ENCODE measurements at regions not wholly inside any gene's neighbourhood (a gene's known extent, or its start where the extent isn't known, plus 50 kb on each side); places are given as distances from the start of the nearest gene placed in this dataset.

DNA sequence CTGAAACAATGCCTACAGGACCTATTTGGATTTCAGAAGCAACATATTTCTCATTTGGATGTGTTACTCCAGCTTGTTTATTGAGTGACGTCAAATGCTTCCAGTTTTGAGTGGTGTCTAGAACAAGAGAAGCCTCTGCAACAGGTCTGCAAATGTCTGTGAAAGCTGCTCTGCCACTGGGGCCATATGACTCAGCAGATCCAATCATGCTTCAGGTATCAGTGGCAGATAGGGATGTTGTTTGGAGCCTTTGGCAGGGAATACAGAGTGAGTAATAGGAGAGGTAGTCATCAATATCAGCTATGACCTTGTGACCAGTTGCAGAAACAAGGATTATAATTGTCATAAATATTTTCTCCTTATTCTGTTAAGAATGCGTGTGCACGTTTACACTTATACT is 141.1 kb upstream of the ZXDA start:
- no peak for DNase-seq

GRCh38 chrX:58044130-58044529 is 133.9 kb upstream of the ZXDA start:
- DNase-seq, result no peak

- DNase-seq, result peak; percentile 49
Measured at GRCh38 chrX:58025979-58026378, 115.7 kb upstream of the ZXDA start.

DNA sequence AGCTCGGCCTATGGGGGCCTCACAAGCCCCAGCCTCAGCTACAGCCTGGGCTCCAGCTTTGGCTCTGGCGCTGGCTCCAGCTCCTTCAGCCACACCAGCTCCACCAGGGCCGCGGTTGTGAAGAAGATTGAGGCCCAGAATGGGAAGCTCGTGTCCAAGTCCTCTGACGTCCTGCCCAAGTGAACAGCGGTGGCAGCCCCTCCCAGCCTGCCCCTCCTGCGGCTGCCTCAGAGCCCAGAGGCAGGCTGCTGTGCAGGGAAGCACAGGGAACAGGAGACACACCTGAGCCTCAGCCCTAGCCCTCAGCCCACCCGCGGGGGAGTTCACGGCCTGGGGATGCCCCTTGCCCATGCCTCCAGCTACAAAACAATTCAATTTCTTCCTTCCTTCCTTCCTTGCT is 75.7 kb upstream of the ZXDA start:
- DNase-seq, result no peak

- no peak for DNase-seq
Measured at GRCh38 chrX:57984620-57985019, 74.4 kb upstream of the ZXDA start.

GRCh38 chrX:57977992-57978391 is 67.7 kb upstream of the ZXDA start:
- no peak for DNase-seq

DNA sequence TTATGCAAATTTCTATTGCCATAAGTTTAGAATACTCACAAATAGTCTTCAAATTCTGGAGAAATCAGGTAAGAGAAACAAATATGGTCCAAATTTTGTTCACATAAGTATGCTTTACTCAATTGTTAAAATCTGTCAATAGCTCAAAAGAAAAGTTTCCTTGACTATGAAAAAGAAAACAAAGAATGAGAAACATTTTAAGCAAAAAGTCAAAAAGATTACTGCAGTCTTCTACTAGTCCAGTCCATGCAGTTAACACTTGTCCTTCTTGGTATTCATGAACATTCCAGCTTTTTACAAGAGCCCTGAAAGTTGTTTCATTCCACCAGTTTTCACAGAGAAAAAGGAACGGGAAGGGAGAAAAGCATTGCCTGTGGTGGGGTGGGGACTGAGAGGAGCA is 54.7 kb upstream of the ZXDA start:
- DNase-seq, result no peak

All from NCI-H748 treated with DMSO at 0.1 percent for 48 hours (cell line).